Stimulated activated CD8-positive, alpha-beta memory T cell treated with anti-CD3 and anti-CD28 coated beads, Interleukin-15, amount 100 ng/mL, for 48 hours (primary cell): ENCODE measurements at regions not wholly inside any gene's neighbourhood (a gene's known extent, or its start where the extent isn't known, plus 50 kb on each side); places are given as distances from the start of the nearest gene placed in this dataset.
A peak's percentile ranks its signal among the peaks of the same experiment; 100 is the strongest.
"Not testable (repeated sequence)": the region's sequence is repeated elsewhere in the genome, so short reads cannot be mapped to it uniquely, and the experiment has no call there.

ENCODE experiments used
- DNase-seq, 2 donors: peaks; one replicate each; pipeline ENCODE4 v3.0.0-alpha.2; 2020; ENCODE audit warnings: low read depth in 2 of 2

- DNase-seq, result no peak
Observed at GRCh38 chr2:176976736-176977685, 235.6 kb upstream of the HNRNPA3 start.

- no peak for DNase-seq
Observed at GRCh38 chr2:176978921-176979320, 233.7 kb upstream of the HNRNPA3 start.

GRCh38 chr2:176979981-176980710, 232.4 kb upstream of the HNRNPA3 start:
- no peak for DNase-seq

GRCh38 chr2:176984987-176985386, 227.6 kb upstream of the HNRNPA3 start:
- DNase-seq, result no peak

GRCh38 chr2:176985871-176986270, 226.7 kb upstream of the HNRNPA3 start:
- DNase-seq, result no peak

GRCh38 chr2:176986487-176986886, 226.1 kb upstream of the HNRNPA3 start:
- no peak for DNase-seq

GRCh38 chr2:176991411-176991810, 221.2 kb upstream of the HNRNPA3 start:
- DNase-seq, result no peak

- peak in 1 of 2 donors; percentile 14 for DNase-seq
Observed at GRCh38 chr2:176997074-176997791, 215.4 kb upstream of the HNRNPA3 start.

GRCh38 chr2:176997792-176998169, 214.8 kb upstream of the HNRNPA3 start:
- DNase-seq, result no peak

GRCh38 chr2:176999301-176999700, 213.3 kb upstream of the HNRNPA3 start:
- DNase-seq, result no peak

GRCh38 chr2:177000061-177000714, 212.4 kb upstream of the HNRNPA3 start:
- no peak for DNase-seq

- no peak for DNase-seq
Observed at GRCh38 chr2:177000715-177001072, 211.9 kb upstream of the HNRNPA3 start.

- no peak for DNase-seq
Observed at GRCh38 chr2:177001334-177001733, 211.3 kb upstream of the HNRNPA3 start.

GRCh38 chr2:177002983-177003382, 209.6 kb upstream of the HNRNPA3 start:
- no peak for DNase-seq

- DNase-seq, result not testable (repeated sequence)
Observed at GRCh38 chr2:177007726-177008125, 204.9 kb upstream of the HNRNPA3 start.

- not testable (repeated sequence) for DNase-seq
Observed at GRCh38 chr2:177008662-177009061, 203.9 kb upstream of the HNRNPA3 start.

- no peak for DNase-seq
Observed at GRCh38 chr2:177010146-177010545, 202.4 kb upstream of the HNRNPA3 start.

- no peak for DNase-seq
Observed at GRCh38 chr2:177010861-177011260, 201.7 kb upstream of the HNRNPA3 start.

- DNase-seq, result no peak
Observed at GRCh38 chr2:177014946-177015345, 197.6 kb upstream of the HNRNPA3 start.

- DNase-seq, result no peak
Observed at GRCh38 chr2:177015356-177015923, 197.2 kb upstream of the HNRNPA3 start.

GRCh38 chr2:177020524-177021119, 192.0 kb upstream of the HNRNPA3 start:
- DNase-seq, result no peak
